ENCODE measurements at regions not wholly inside any gene's neighbourhood (a gene's known extent, or its start where the extent isn't known, plus 50 kb on each side); places are given as distances from the start of the nearest gene placed in this dataset.
"Not testable (repeated sequence)": the region's sequence is repeated elsewhere in the genome, so short reads cannot be mapped to it uniquely, and the experiment has no call there.

- TF ChIP-seq, protein P1, sequence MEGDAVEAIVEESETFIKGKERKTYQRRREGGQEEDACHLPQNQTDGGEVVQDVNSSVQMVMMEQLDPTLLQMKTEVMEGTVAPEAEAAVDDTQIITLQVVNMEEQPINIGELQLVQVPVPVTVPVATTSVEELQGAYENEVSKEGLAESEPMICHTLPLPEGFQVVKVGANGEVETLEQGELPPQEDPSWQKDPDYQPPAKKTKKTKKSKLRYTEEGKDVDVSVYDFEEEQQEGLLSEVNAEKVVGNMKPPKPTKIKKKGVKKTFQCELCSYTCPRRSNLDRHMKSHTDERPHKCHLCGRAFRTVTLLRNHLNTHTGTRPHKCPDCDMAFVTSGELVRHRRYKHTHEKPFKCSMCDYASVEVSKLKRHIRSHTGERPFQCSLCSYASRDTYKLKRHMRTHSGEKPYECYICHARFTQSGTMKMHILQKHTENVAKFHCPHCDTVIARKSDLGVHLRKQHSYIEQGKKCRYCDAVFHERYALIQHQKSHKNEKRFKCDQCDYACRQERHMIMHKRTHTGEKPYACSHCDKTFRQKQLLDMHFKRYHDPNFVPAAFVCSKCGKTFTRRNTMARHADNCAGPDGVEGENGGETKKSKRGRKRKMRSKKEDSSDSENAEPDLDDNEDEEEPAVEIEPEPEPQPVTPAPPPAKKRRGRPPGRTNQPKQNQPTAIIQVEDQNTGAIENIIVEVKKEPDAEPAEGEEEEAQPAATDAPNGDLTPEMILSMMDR (IDR thresholded peaks at IDR 0.05; ENCODE audit: insufficient read depth, low read length, severe bottlenecking) = no peak
- Histone ChIP-seq H3K4me3 (ENCODE audit: low read depth, low read length) (no peak overlapping the region), H3K36me3 (ENCODE audit: control insufficient read depth, insufficient read depth, low read length) (no peaks in the 10 kb centered on the region), H3K27me3 (ENCODE audit: control insufficient read depth, insufficient read depth, low read length) (no peaks in the 10 kb centered on the region)
- DNase-seq (ENCODE audit: low read depth) (no peak), FAIRE-seq (no peak)
Observed at GRCh38 chr3:187812496-187812895, 67.2 kb upstream of the BCL6 start.

GRCh38 chr3:187813198-187813597, 67.9 kb upstream of the BCL6 start:
- DNase-seq (ENCODE audit: low read depth) = no peak
- Histone ChIP-seq H3K36me3 (ENCODE audit: control insufficient read depth, insufficient read depth, low read length) (no peaks in the 10 kb centered on the region), H3K4me3 (ENCODE audit: low read depth, low read length) (no peak overlapping the region), H3K27me3 (ENCODE audit: control insufficient read depth, insufficient read depth, low read length) (no peaks in the 10 kb centered on the region)
- TF ChIP-seq, protein P1 (IDR thresholded peaks at IDR 0.05; ENCODE audit: insufficient read depth, low read length, severe bottlenecking) = no peak
- FAIRE-seq = no peak

DNA sequence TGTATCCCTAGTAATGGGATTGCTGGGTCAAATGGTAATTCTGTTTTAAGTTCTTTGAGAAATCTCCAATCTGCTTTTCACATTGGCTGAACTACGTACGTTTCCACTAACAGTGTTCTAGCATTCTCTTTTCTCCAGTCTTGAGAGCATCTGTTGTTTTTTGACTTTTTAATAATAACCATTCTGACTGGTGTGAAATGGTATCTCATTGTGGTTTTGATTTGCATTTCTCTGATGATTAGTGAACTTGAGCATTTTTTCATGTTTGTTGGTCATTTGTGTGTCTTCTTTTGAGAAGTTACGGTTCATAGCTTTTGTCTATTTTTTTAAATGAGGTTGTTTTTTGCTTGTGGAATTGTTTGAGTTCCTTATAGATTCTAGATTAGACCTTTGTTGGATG, 72.5 kb upstream of the BCL6 start:
- H3K4me3 ChIP-seq (ENCODE audit: low read depth, low read length); H3K36me3 ChIP-seq (ENCODE audit: control insufficient read depth, insufficient read depth, low read length); DNase-seq (ENCODE audit: low read depth); FAIRE-seq; H3K27me3 ChIP-seq (ENCODE audit: control insufficient read depth, insufficient read depth, low read length): not testable (repeated sequence)

DNA sequence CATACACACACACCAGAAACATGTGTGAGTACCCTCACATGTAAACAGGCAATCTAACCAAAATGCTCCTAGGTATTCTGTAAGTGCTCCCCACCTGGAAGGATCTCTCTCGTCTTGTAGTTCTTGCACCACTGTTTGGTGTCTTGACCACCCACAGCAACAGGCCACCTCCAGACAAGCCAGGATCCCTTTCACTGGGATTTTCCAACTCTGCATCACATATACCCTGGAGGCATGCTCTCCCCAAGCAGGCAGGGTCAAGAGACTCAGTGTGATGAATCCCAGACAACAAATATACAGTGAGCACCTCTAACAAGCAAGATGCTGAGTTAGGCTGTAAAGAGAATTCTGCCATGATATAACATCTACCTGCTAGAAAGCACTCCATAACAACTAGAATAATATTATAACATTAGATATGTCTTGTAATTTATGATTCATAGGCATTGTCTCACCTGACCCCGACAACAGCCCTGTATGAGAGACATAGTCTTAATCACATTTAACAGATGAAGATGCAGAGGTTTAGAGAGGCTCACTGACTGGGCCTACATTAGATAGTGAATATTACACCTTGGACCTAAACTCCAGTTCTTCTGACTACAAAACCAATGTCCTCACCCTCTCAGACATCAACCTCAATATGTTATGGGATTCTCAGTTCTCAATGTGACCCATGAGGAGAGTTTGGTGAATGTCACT, 76.5 kb upstream of the BCL6 start:
- no peaks in the 10 kb centered on the region for H3K36me3 ChIP-seq (ENCODE audit: control insufficient read depth, insufficient read depth, low read length)
- DNase-seq (ENCODE audit: low read depth) (peak; percentile 69), FAIRE-seq (peak; percentile 55)
- TF ChIP-seq, protein P1 (IDR thresholded peaks at IDR 0.05; ENCODE audit: insufficient read depth, low read length, severe bottlenecking) = no peak
- H3K4me3 ChIP-seq (ENCODE audit: low read depth, low read length) = no peak overlapping the region
- H3K27me3 ChIP-seq (ENCODE audit: control insufficient read depth, insufficient read depth, low read length) = no peaks in the 10 kb centered on the region

GRCh38 chr3:187822402-187822801, 77.1 kb upstream of the BCL6 start:
- DNase-seq (ENCODE audit: low read depth) = no peak
- H3K36me3 ChIP-seq (ENCODE audit: control insufficient read depth, insufficient read depth, low read length) = no peaks in the 10 kb centered on the region
- FAIRE-seq = peak; percentile 13
- no peaks in the 10 kb centered on the region for H3K27me3 ChIP-seq (ENCODE audit: control insufficient read depth, insufficient read depth, low read length)
- H3K4me3 ChIP-seq (ENCODE audit: low read depth, low read length) = no peak overlapping the region
- TF ChIP-seq, protein P1 (IDR thresholded peaks at IDR 0.05; ENCODE audit: insufficient read depth, low read length, severe bottlenecking) = no peak

- FAIRE-seq (no peak), DNase-seq (ENCODE audit: low read depth) (no peak)
- TF ChIP-seq, protein P1 (IDR thresholded peaks at IDR 0.05; ENCODE audit: insufficient read depth, low read length, severe bottlenecking) = no peak
- Histone ChIP-seq H3K27me3 (ENCODE audit: control insufficient read depth, insufficient read depth, low read length) (no peaks in the 10 kb centered on the region), H3K4me3 (ENCODE audit: low read depth, low read length) (no peak overlapping the region), H3K36me3 (ENCODE audit: control insufficient read depth, insufficient read depth, low read length) (no peaks in the 10 kb centered on the region)
Observed at GRCh38 chr3:187823746-187824145, 78.5 kb upstream of the BCL6 start.
